GM23338 (cell line): ENCODE measurements at regions not wholly inside any gene's neighbourhood (a gene's known extent, or its start where the extent isn't known, plus 50 kb on each side); places are given as distances from the start of the nearest gene placed in this dataset.

Source experiments
- ATAC-seq: fragments of 200-7000 bp; cut with Tn5 transposase; 3 replicates; pipeline ENCODE4 v1.9.1; 2020
- DNase-seq: peaks from one replicate; pipeline ENCODE4 v3.0.0-alpha.2; 2015; ENCODE audit warnings: low spot score
- H2AFZ ChIP-seq: fragments of 200-600 bp; sonication (generic); 2 replicates; pipeline ENCODE4 v1.8.0; 2016; ENCODE audit warnings: antibody characterized with exemption, mild to moderate bottlenecking, moderate library complexity
- H3F3A ChIP-seq: fragments of 200-600 bp; sonication (generic); replicated peaks from 2 replicates; pipeline ENCODE4 v1.8.0; 2017; ENCODE audit warnings: antibody characterized with exemption, mixed run types, low read depth
- H3K27ac ChIP-seq: fragments of 200-600 bp; sonication (generic); 2 replicates; pipeline ENCODE4 v1.6.1; 2016; ENCODE audit warnings: low read depth
- H3K27me3 ChIP-seq: fragments of 200-600 bp; sonication (generic); 2 replicates; pipeline ENCODE4 v1.8.0; 2016; ENCODE audit warnings: mild to moderate bottlenecking, mixed run types, moderate library complexity; ENCODE audit not compliant: insufficient read depth
- H3K36me3 ChIP-seq: fragments of 200-600 bp; sonication (generic); 2 replicates; pipeline ENCODE4 v1.8.0; 2016; ENCODE audit warnings: mild to moderate bottlenecking; ENCODE audit not compliant: insufficient read depth
- H3K4me1 ChIP-seq: fragments of 200-600 bp; sonication (generic); 2 replicates; pipeline ENCODE4 v1.8.0; 2016; ENCODE audit warnings: mild to moderate bottlenecking, moderate library complexity; ENCODE audit not compliant: insufficient read depth
- H3K4me2 ChIP-seq: fragments of 200-600 bp; sonication (generic); 2 replicates; pipeline ENCODE4 v1.7.1; 2017; ENCODE audit warnings: mixed run types
- H3K4me3 ChIP-seq: fragments of 200-600 bp; sonication (generic); 2 replicates; pipeline ENCODE4 v1.6.1; 2016; ENCODE audit warnings: mixed run types
- H3K79me2 ChIP-seq: fragments of 200-600 bp; sonication (generic); replicated peaks from 2 replicates; pipeline ENCODE4 v1.8.0; 2017; ENCODE audit warnings: mild to moderate bottlenecking; ENCODE audit not compliant: insufficient read depth
- H3K9me2 ChIP-seq: fragments of 200-600 bp; sonication (generic); 2 replicates; pipeline ENCODE4 v1.8.0; 2017; ENCODE audit not compliant: insufficient read depth
- H4K20me1 ChIP-seq: fragments of 200-600 bp; sonication (generic); replicated peaks from 2 replicates; pipeline ENCODE4 v1.8.0; 2017; ENCODE audit warnings: mild to moderate bottlenecking; ENCODE audit not compliant: insufficient read depth
- H3K27ac Mint-ChIP-seq: 2 replicates; pipeline ENCODE4 v1.8.0; 2020; ENCODE audit warnings: inconsistent platforms, mild to moderate bottlenecking, moderate library complexity, mixed read lengths
- H3K27me3 Mint-ChIP-seq: 3 replicates; pipeline ENCODE4 v1.8.0; 2022; ENCODE audit warnings: low read depth, mild to moderate bottlenecking, moderate library complexity, mixed read lengths, inconsistent platforms; ENCODE audit not compliant: insufficient read depth, poor library complexity
- H3K36me3 Mint-ChIP-seq: 3 replicates; pipeline ENCODE4 v1.8.0; 2021; ENCODE audit warnings: low read depth, mild to moderate bottlenecking, inconsistent platforms, moderate library complexity, mixed read lengths
- H3K4me1 Mint-ChIP-seq: 3 replicates; pipeline ENCODE4 v1.8.0; 2020; ENCODE audit warnings: mild to moderate bottlenecking, inconsistent platforms, mixed read lengths
- H3K4me3 Mint-ChIP-seq: 3 replicates; pipeline ENCODE4 v1.8.0; 2021; ENCODE audit warnings: moderate library complexity, mild to moderate bottlenecking, inconsistent platforms, mixed read lengths
- H3K9me3 Mint-ChIP-seq: 3 replicates; pipeline ENCODE4 v1.8.0; 2020; ENCODE audit warnings: moderate library complexity, mild to moderate bottlenecking, inconsistent platforms, mixed read lengths
- CTCF ChIP-seq, 2 experiments: fragments of 200-600 bp in 1 of 2; sonication (generic) in 1 of 2; conservative IDR thresholded peaks; 2 replicates each; pipeline versions ENCODE4 v1.5.1 to v1.6.1; 2016 to 2017; ENCODE audit warnings: antibody characterized with exemption in 2 of 2, low read depth in 2 of 2, mild to moderate bottlenecking in 2 of 2, moderate library complexity in 1 of 2
- EZH2 ChIP-seq: fragments of 200-600 bp; sonication (generic); IDR thresholded peaks from one replicate; pipeline ENCODE4 v1.8.0; 2017; ENCODE audit warnings: antibody characterized with exemption, mild to moderate bottlenecking, low read depth; ENCODE audit not compliant: unreplicated experiment
- EZH2phosphoT487 ChIP-seq: fragments of 200-600 bp; sonication (generic); IDR thresholded peaks from one replicate; pipeline ENCODE4 v1.8.1; 2018; ENCODE audit warnings: antibody characterized with exemption; ENCODE audit not compliant: unreplicated experiment
- POLR2AphosphoS5 ChIP-seq: IDR thresholded peaks from 2 replicates; pipeline ENCODE4 v1.6.1; 2016; ENCODE audit warnings: antibody characterized with exemption, low read depth
- STAT1 ChIP-seq: IDR thresholded peaks from one replicate; pipeline ENCODE4 v1.6.1; 2016; ENCODE audit warnings: antibody characterized with exemption; ENCODE audit not compliant: unreplicated experiment
- TF ChIP-seq, protein P1 (sequence below): fragments of 250-450 bp; sonication (Bioruptor Pico); IDR thresholded peaks from 2 replicates; pipeline ENCODE4 v1.5.0; 2020; ENCODE audit warnings: mild to moderate bottlenecking, moderate library complexity

DNA sequence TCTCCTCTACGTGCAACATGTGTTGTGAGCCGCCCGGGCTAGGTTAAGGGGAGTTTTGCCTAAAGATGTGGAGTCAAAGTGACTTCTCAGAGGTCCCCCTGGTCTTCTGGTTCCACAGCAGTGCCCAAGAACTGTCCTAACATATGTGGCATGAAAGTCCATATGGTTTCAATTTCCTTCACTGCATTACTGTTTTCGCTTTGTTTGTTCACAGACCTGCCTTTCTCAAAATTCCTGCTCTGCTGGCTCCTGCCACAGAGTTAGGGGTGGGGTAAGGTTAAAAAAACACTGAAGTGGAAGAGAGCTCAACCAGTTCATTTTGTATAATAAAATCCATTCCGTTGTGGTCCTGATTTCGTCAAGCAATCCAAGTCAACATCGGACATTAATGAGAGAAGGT lies 289.4 kb downstream of the DMAC1 start (continued):
- TF ChIP-seq, protein P1, sequence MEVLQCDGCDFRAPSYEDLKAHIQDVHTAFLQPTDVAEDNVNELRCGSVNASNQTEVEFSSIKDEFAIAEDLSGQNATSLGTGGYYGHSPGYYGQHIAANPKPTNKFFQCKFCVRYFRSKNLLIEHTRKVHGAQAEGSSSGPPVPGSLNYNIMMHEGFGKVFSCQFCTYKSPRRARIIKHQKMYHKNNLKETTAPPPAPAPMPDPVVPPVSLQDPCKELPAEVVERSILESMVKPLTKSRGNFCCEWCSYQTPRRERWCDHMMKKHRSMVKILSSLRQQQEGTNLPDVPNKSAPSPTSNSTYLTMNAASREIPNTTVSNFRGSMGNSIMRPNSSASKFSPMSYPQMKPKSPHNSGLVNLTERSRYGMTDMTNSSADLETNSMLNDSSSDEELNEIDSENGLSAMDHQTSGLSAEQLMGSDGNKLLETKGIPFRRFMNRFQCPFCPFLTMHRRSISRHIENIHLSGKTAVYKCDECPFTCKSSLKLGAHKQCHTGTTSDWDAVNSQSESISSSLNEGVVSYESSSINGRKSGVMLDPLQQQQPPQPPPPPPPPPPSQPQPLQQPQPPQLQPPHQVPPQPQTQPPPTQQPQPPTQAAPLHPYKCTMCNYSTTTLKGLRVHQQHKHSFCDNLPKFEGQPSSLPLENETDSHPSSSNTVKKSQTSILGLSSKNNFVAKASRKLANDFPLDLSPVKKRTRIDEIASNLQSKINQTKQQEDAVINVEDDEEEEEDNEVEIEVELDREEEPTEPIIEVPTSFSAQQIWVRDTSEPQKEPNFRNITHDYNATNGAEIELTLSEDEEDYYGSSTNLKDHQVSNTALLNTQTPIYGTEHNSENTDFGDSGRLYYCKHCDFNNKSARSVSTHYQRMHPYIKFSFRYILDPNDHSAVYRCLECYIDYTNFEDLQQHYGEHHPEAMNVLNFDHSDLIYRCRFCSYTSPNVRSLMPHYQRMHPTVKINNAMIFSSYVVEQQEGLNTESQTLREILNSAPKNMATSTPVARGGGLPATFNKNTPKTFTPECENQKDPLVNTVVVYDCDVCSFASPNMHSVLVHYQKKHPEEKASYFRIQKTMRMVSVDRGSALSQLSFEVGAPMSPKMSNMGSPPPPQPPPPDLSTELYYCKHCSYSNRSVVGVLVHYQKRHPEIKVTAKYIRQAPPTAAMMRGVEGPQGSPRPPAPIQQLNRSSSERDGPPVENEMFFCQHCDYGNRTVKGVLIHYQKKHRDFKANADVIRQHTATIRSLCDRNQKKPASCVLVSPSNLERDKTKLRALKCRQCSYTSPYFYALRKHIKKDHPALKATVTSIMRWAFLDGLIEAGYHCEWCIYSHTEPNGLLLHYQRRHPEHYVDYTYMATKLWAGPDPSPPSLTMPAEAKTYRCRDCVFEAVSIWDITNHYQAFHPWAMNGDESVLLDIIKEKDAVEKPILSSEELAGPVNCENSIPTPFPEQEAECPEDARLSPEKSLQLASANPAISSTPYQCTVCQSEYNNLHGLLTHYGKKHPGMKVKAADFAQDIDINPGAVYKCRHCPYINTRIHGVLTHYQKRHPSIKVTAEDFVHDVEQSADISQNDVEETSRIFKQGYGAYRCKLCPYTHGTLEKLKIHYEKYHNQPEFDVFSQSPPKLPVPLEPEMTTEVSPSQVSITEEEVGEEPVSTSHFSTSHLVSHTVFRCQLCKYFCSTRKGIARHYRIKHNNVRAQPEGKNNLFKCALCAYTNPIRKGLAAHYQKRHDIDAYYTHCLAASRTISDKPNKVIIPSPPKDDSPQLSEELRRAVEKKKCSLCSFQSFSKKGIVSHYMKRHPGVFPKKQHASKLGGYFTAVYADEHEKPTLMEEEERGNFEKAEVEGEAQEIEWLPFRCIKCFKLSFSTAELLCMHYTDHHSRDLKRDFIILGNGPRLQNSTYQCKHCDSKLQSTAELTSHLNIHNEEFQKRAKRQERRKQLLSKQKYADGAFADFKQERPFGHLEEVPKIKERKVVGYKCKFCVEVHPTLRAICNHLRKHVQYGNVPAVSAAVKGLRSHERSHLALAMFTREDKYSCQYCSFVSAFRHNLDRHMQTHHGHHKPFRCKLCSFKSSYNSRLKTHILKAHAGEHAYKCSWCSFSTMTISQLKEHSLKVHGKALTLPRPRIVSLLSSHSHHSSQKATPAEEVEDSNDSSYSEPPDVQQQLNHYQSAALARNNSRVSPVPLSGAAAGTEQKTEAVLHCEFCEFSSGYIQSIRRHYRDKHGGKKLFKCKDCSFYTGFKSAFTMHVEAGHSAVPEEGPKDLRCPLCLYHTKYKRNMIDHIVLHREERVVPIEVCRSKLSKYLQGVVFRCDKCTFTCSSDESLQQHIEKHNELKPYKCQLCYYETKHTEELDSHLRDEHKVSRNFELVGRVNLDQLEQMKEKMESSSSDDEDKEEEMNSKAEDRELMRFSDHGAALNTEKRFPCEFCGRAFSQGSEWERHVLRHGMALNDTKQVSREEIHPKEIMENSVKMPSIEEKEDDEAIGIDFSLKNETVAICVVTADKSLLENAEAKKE (CRISPR knock-in tag), result no peak

- peaks cover 4% of the 10 kb centered on the region; the same call in 1 of the 2 replicates for H3K9me2 ChIP-seq
- H3K9me3 Mint-ChIP-seq, result no peaks in the 10 kb centered on the region
- no peak overlapping the region for H3K4me3 ChIP-seq
- ATAC-seq, result no peak
- H3K36me3 ChIP-seq, result no peaks in the 10 kb centered on the region
- no peaks in the 10 kb centered on the region for H3K27me3 ChIP-seq
- H3K4me3 Mint-ChIP-seq, result no peak overlapping the region
- no peaks in the 10 kb centered on the region for H3F3A ChIP-seq
- H3K27ac ChIP-seq, result no peak overlapping the region
- H2AFZ ChIP-seq, result no peak overlapping the region
- DNase-seq, result no peak
- no peak overlapping the region for H3K27ac Mint-ChIP-seq
- no peaks in the 10 kb centered on the region for H3K27me3 Mint-ChIP-seq
- TF ChIP-seq EZH2, result no peak
- no peak for TF ChIP-seq STAT1
- TF ChIP-seq POLR2AphosphoS5, result no peak
- no peak for TF ChIP-seq EZH2phosphoT487
- no peak for TF ChIP-seq CTCF (conservative IDR thresholded peaks at IDR 0.05; ENCODE audit: low read depth in 2 of 2)
- TF ChIP-seq, protein P1 (CRISPR knock-in tag), result no peak
- no peaks in the 10 kb centered on the region for H3K79me2 ChIP-seq
- H3K4me2 ChIP-seq, result no peak overlapping the region
- H3K36me3 Mint-ChIP-seq, result no peaks in the 10 kb centered on the region
- H3K4me1 Mint-ChIP-seq, result no peaks in the 10 kb centered on the region
- no peaks in the 10 kb centered on the region for H4K20me1 ChIP-seq
- no peaks in the 10 kb centered on the region for H3K4me1 ChIP-seq
These were observed 289.9 kb downstream of the DMAC1 start for GRCh38 chr9:7509576-7510145.
